IMR-90 (cell line): ENCODE measurements at regions not wholly inside any gene's neighbourhood (a gene's known extent, or its start where the extent isn't known, plus 50 kb on each side); places are given as distances from the start of the nearest gene placed in this dataset.

Source experiments
- BHLHE40 ChIP-seq: fragments of 150-350 bp; IDR thresholded peaks from 2 replicates; pipeline ENCODE4 v1.6.1; 2016; ENCODE audit warnings: mild to moderate bottlenecking, low read depth, low read length
- CEBPB ChIP-seq: IDR thresholded peaks from 2 replicates; pipeline ENCODE4 v1.6.1; 2012; ENCODE audit warnings: low read depth, low read length, improper control_type of control experiment
- CTCF ChIP-seq: conservative IDR thresholded peaks from 2 replicates; pipeline ENCODE4 v1.5.1; 2012; ENCODE audit warnings: mild to moderate bottlenecking, low read depth, low read length, improper control_type of control experiment
- FOS ChIP-seq: fragments of 150-350 bp; IDR thresholded peaks from 2 replicates; pipeline ENCODE4 v1.6.1; 2016; ENCODE audit warnings: low read depth, low read length
- MAFK ChIP-seq: IDR thresholded peaks from 2 replicates; pipeline ENCODE4 v1.6.1; 2012; ENCODE audit warnings: low read depth, low read length, improper control_type of control experiment
- MAZ ChIP-seq: IDR thresholded peaks from 2 replicates; pipeline ENCODE4 v1.6.1; 2012; ENCODE audit warnings: low read depth, mild to moderate bottlenecking, low read length, improper control_type of control experiment, moderate library complexity, borderline replicate concordance
- MXI1 ChIP-seq: IDR thresholded peaks from 2 replicates; pipeline ENCODE4 v1.6.1; 2012; ENCODE audit warnings: low read depth, mild to moderate bottlenecking, low read length, moderate library complexity, borderline replicate concordance
- POLR2A ChIP-seq: IDR thresholded peaks from 2 replicates; pipeline ENCODE4 v1.6.1; 2012; ENCODE audit warnings: mild to moderate bottlenecking, low read depth, low read length
- RAD21 ChIP-seq: IDR thresholded peaks from 2 replicates; pipeline ENCODE4 v1.6.1; 2012; ENCODE audit warnings: low read length, improper control_type of control experiment
- RCOR1 ChIP-seq: IDR thresholded peaks from 2 replicates; pipeline ENCODE4 v1.6.1; 2012; ENCODE audit warnings: mild to moderate bottlenecking, low read length, improper control_type of control experiment; ENCODE audit not compliant: insufficient replicate concordance
- RFX5 ChIP-seq: IDR thresholded peaks from 2 replicates; pipeline ENCODE4 v1.8.0; 2012; ENCODE audit warnings: low read depth, mild to moderate bottlenecking, low read length, moderate library complexity
- SMC3 ChIP-seq: fragments of 150-350 bp; IDR thresholded peaks from 2 replicates; pipeline ENCODE4 v1.6.1; 2016; ENCODE audit warnings: low read depth, mild to moderate bottlenecking, antibody characterized with exemption, low read length, moderate library complexity
- TF ChIP-seq, protein P1 (sequence below): fragments of 150-350 bp; IDR thresholded peaks from 2 replicates; pipeline ENCODE4 v1.6.1; 2016; ENCODE audit warnings: low read depth, mild to moderate bottlenecking, low read length, moderate library complexity, borderline replicate concordance
- TF ChIP-seq, protein P2 (sequence below): fragments of 150-350 bp; IDR thresholded peaks from 2 replicates; pipeline ENCODE4 v1.6.1; 2017; ENCODE audit warnings: mild to moderate bottlenecking, antibody characterized with exemption, low read length, low read depth

GRCh38 chr3:188942191-188942590 lies 229.6 kb upstream of the TPRG1 start:
- TF ChIP-seq FOS (no peak), CTCF (no peak), RFX5 (no peak), RCOR1 (no peak), CEBPB (no peak), POLR2A (no peak), SMC3 (no peak), MXI1 (no peak), RAD21 (no peak), BHLHE40 (no peak), MAFK (no peak), MAZ (no peak)
- TF ChIP-seq, protein P1, sequence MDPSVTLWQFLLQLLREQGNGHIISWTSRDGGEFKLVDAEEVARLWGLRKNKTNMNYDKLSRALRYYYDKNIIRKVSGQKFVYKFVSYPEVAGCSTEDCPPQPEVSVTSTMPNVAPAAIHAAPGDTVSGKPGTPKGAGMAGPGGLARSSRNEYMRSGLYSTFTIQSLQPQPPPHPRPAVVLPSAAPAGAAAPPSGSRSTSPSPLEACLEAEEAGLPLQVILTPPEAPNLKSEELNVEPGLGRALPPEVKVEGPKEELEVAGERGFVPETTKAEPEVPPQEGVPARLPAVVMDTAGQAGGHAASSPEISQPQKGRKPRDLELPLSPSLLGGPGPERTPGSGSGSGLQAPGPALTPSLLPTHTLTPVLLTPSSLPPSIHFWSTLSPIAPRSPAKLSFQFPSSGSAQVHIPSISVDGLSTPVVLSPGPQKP: no peak
- TF ChIP-seq, protein P2, sequence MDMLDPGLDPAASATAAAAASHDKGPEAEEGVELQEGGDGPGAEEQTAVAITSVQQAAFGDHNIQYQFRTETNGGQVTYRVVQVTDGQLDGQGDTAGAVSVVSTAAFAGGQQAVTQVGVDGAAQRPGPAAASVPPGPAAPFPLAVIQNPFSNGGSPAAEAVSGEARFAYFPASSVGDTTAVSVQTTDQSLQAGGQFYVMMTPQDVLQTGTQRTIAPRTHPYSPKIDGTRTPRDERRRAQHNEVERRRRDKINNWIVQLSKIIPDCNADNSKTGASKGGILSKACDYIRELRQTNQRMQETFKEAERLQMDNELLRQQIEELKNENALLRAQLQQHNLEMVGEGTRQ: no peak
